ENCODE measurements at regions not wholly inside any gene's neighbourhood (a gene's known extent, or its start where the extent isn't known, plus 50 kb on each side); places are given as distances from the start of the nearest gene placed in this dataset.
A peak's percentile ranks its signal among the peaks of the same experiment; 100 is the strongest.

- ATAC-seq (no peak), DNase-seq (ENCODE audit: low spot score) (no peak)
Observed at GRCh38 chr7:22607180-22607579, 107.2 kb upstream of the STEAP1B start.

GRCh38 chr7:22604246-22604645, 104.3 kb upstream of the STEAP1B start:
- no peak overlapping the region for H3K4me3 Mint-ChIP-seq
- H3K36me3 Mint-ChIP-seq: no peaks in the 10 kb centered on the region
- no peak overlapping the region for H3K27ac Mint-ChIP-seq
- no peaks in the 10 kb centered on the region for H3K9me3 Mint-ChIP-seq
- ATAC-seq (no peak), DNase-seq (ENCODE audit: low spot score) (no peak)
- H3K27me3 Mint-ChIP-seq: peaks cover 10 to 15% of the 10 kb centered on the region in 2 donors
- H3K4me1 Mint-ChIP-seq (ENCODE audit: low read depth in 2 of 2): peaks cover 13 to 28% of the 10 kb centered on the region in 2 donors

More at GRCh38 chr7:22607180-22607579, 107.2 kb upstream of the STEAP1B start:
- Mint-ChIP-seq H3K27ac (no peak overlapping the region), H3K9me3 (no peaks in the 10 kb centered on the region), H3K4me3 (no peak overlapping the region), H3K4me1 (ENCODE audit: low read depth in 2 of 2) (peaks cover 10 to 27% of the 10 kb centered on the region in 2 donors), H3K27me3 (peaks cover 17 to 26% of the 10 kb centered on the region in 2 donors), H3K36me3 (no peaks in the 10 kb centered on the region)

GRCh38 chr7:22601812-22602565, 102.0 kb upstream of the STEAP1B start:
- Mint-ChIP-seq H3K27ac (peak overlapping the region; percentile 56 to 73), H3K4me3 (peak overlapping the region; percentile 26), H3K4me1 (ENCODE audit: low read depth in 2 of 2) (peaks cover 17 to 38% of the 10 kb centered on the region in 2 donors), H3K27me3 (peaks cover 13 to 15% of the 10 kb centered on the region in 2 donors), H3K9me3 (no peaks in the 10 kb centered on the region), H3K36me3 (no peaks in the 10 kb centered on the region)
- ATAC-seq (peak; percentile 18 to 37), DNase-seq (ENCODE audit: low spot score) (no peak)

GRCh38 chr7:22601408-22601807, 101.4 kb upstream of the STEAP1B start:
- peak; percentile 45 to 76 for ATAC-seq
- Mint-ChIP-seq H3K27me3 (peaks cover 13 to 15% of the 10 kb centered on the region in 2 donors), H3K9me3 (no peaks in the 10 kb centered on the region), H3K4me3 (peak overlapping the region; percentile 26), H3K27ac (peak overlapping the region; percentile 56 to 73), H3K36me3 (no peaks in the 10 kb centered on the region), H3K4me1 (ENCODE audit: low read depth in 2 of 2) (peaks cover 17 to 38% of the 10 kb centered on the region in 2 donors)
- no peak for DNase-seq (ENCODE audit: low spot score)

- no peaks in the 10 kb centered on the region for H3K9me3 Mint-ChIP-seq
- H3K27ac Mint-ChIP-seq: peak overlapping the region; percentile 56 to 73
- no peaks in the 10 kb centered on the region for H3K36me3 Mint-ChIP-seq
- peaks cover 17 to 38% of the 10 kb centered on the region in 2 donors for H3K4me1 Mint-ChIP-seq (ENCODE audit: low read depth in 2 of 2)
- ATAC-seq (peak in 1 of 2 donors; percentile 26), DNase-seq (ENCODE audit: low spot score) (no peak)
- H3K4me3 Mint-ChIP-seq: peak overlapping the region; percentile 48
- peaks cover 13 to 15% of the 10 kb centered on the region in 2 donors for H3K27me3 Mint-ChIP-seq
Observed at GRCh38 chr7:22601003-22601402, 101.0 kb upstream of the STEAP1B start.

- peaks cover 19 to 22% of the 10 kb centered on the region in 2 donors for H3K27me3 Mint-ChIP-seq
- no peak for ATAC-seq
- DNase-seq (ENCODE audit: low spot score): no peak
- peaks cover 23 to 33% of the 10 kb centered on the region in 2 donors for H3K4me1 Mint-ChIP-seq (ENCODE audit: low read depth in 2 of 2)
- peak overlapping the region; percentile 79 to 84 for H3K27ac Mint-ChIP-seq
- H3K9me3 Mint-ChIP-seq: peaks cover 3% of the 10 kb centered on the region
- no peaks in the 10 kb centered on the region for H3K36me3 Mint-ChIP-seq
- peak overlapping the region; percentile 28 for H3K4me3 Mint-ChIP-seq
Observed at GRCh38 chr7:22598318-22598920, 98.4 kb upstream of the STEAP1B start.

GRCh38 chr7:22597844-22598243, 97.9 kb upstream of the STEAP1B start:
- peak; percentile 55 to 74 for ATAC-seq
- Mint-ChIP-seq H3K27ac (peak overlapping the region; percentile 79 to 84), H3K9me3 (peaks cover 3% of the 10 kb centered on the region), H3K27me3 (peaks cover 16 to 17% of the 10 kb centered on the region in 2 donors), H3K4me1 (ENCODE audit: low read depth in 2 of 2) (peaks cover 20 to 27% of the 10 kb centered on the region in 2 donors), H3K36me3 (peaks cover under 1% of the 10 kb centered on the region), H3K4me3 (peak overlapping the region; percentile 28)
- no peak for DNase-seq (ENCODE audit: low spot score)

GRCh38 chr7:22596763-22597400, 96.9 kb upstream of the STEAP1B start:
- Mint-ChIP-seq H3K4me1 (ENCODE audit: low read depth in 2 of 2) (peaks cover 22 to 25% of the 10 kb centered on the region in 2 donors), H3K27ac (no peak overlapping the region), H3K27me3 (peaks cover 21 to 23% of the 10 kb centered on the region in 2 donors), H3K9me3 (peaks cover 9% of the 10 kb centered on the region), H3K36me3 (peaks cover 8% of the 10 kb centered on the region), H3K4me3 (no peak overlapping the region)
- DNase-seq (ENCODE audit: low spot score): no peak
- no peak for ATAC-seq

- Mint-ChIP-seq H3K4me1 (ENCODE audit: low read depth in 2 of 2) (peaks cover 14 to 24% of the 10 kb centered on the region in 2 donors), H3K27ac (no peak overlapping the region), H3K4me3 (no peak overlapping the region), H3K27me3 (peaks cover 31 to 35% of the 10 kb centered on the region in 2 donors), H3K9me3 (peaks cover 9% of the 10 kb centered on the region), H3K36me3 (peaks cover 12% of the 10 kb centered on the region)
- ATAC-seq: no peak
- DNase-seq (ENCODE audit: low spot score): no peak
Observed at GRCh38 chr7:22594020-22594419, 94.0 kb upstream of the STEAP1B start.

- no peak overlapping the region for H3K4me3 Mint-ChIP-seq
- H3K9me3 Mint-ChIP-seq: peaks cover 9% of the 10 kb centered on the region
- peaks cover 27 to 35% of the 10 kb centered on the region in 2 donors for H3K27me3 Mint-ChIP-seq
- H3K4me1 Mint-ChIP-seq (ENCODE audit: low read depth in 2 of 2): peaks cover 31 to 39% of the 10 kb centered on the region in 2 donors
- no peak overlapping the region for H3K27ac Mint-ChIP-seq
- peaks cover 12% of the 10 kb centered on the region for H3K36me3 Mint-ChIP-seq
- ATAC-seq: no peak
- no peak for DNase-seq (ENCODE audit: low spot score)
Observed at GRCh38 chr7:22591271-22591670, 91.3 kb upstream of the STEAP1B start.

GRCh38 chr7:22589641-22590201, 89.7 kb upstream of the STEAP1B start:
- DNase-seq (ENCODE audit: low spot score): no peak
- Mint-ChIP-seq H3K36me3 (peaks cover 12% of the 10 kb centered on the region), H3K4me1 (ENCODE audit: low read depth in 2 of 2) (peaks cover 34% of the 10 kb centered on the region in 2 donors), H3K27ac (peak overlapping the region in 1 of 2 donors; percentile 56), H3K27me3 (peaks cover 21 to 24% of the 10 kb centered on the region in 2 donors), H3K9me3 (peaks cover 6% of the 10 kb centered on the region), H3K4me3 (no peak overlapping the region)
- ATAC-seq: no peak

GRCh38 chr7:22588351-22588750, 88.4 kb upstream of the STEAP1B start:
- peaks cover 34% of the 10 kb centered on the region in 2 donors for H3K4me1 Mint-ChIP-seq (ENCODE audit: low read depth in 2 of 2)
- H3K27me3 Mint-ChIP-seq: peaks cover 19 to 22% of the 10 kb centered on the region in 2 donors
- peaks cover 6% of the 10 kb centered on the region for H3K9me3 Mint-ChIP-seq
- H3K27ac Mint-ChIP-seq: peak overlapping the region; percentile 89 to 96
- ATAC-seq (no peak), DNase-seq (ENCODE audit: low spot score) (no peak)
- peak overlapping the region; percentile 90 for H3K4me3 Mint-ChIP-seq
- H3K36me3 Mint-ChIP-seq: peaks cover 12% of the 10 kb centered on the region

- ATAC-seq (peak; percentile 72 to 83), DNase-seq (ENCODE audit: low spot score) (no peak)
- peak overlapping the region; percentile 90 for H3K4me3 Mint-ChIP-seq
- peaks cover under 1% of the 10 kb centered on the region for H3K9me3 Mint-ChIP-seq
- H3K4me1 Mint-ChIP-seq (ENCODE audit: low read depth in 2 of 2): peaks cover 33 to 34% of the 10 kb centered on the region in 2 donors
- peaks cover 15% of the 10 kb centered on the region in 2 donors for H3K27me3 Mint-ChIP-seq
- peaks cover 6% of the 10 kb centered on the region for H3K36me3 Mint-ChIP-seq
- H3K27ac Mint-ChIP-seq: peak overlapping the region; percentile 89 to 96
Observed at GRCh38 chr7:22587322-22587721, 87.3 kb upstream of the STEAP1B start.

Data from natural killer cell treated with Interleukin-12 subunit alpha and Interleukin-12 subunit beta and Interleukin-15 and Interleukin-18, amount 100 ng/mL, for 72 hours (primary cell).